DMS53 (cell line): ENCODE measurements at regions not wholly inside any gene's neighbourhood (a gene's known extent, or its start where the extent isn't known, plus 50 kb on each side); places are given as distances from the start of the nearest gene placed in this dataset.
A peak's percentile ranks its signal among the peaks of the same experiment; 100 is the strongest.

Source experiments
- DNase-seq: peaks from one replicate; lab custom pipeline; 2025; lab: John Stamatoyannopoulos, UW

- DNase-seq = no peak
These were observed 146.9 kb upstream of the DMAC1 start for GRCh38 chr9:7946458-7946857.

- DNase-seq = no peak
These were observed 145.0 kb upstream of the DMAC1 start for GRCh38 chr9:7944572-7944971.

GRCh38 chr9:7937761-7938491 lies 138.3 kb upstream of the DMAC1 start:
- no peak for DNase-seq

GRCh38 chr9:7936996-7937395 lies 137.4 kb upstream of the DMAC1 start:
- DNase-seq = no peak

- no peak for DNase-seq
These were observed 136.6 kb upstream of the DMAC1 start for GRCh38 chr9:7936163-7936562.

GRCh38 chr9:7935681-7936080 lies 136.1 kb upstream of the DMAC1 start:
- DNase-seq = no peak

GRCh38 chr9:7932767-7933166 lies 133.2 kb upstream of the DMAC1 start:
- no peak for DNase-seq

- DNase-seq = no peak
These were observed 131.0 kb upstream of the DMAC1 start for GRCh38 chr9:7930613-7931012.

GRCh38 chr9:7921545-7922197 lies 122.1 kb upstream of the DMAC1 start:
- no peak for DNase-seq

- DNase-seq = no peak
These were observed 112.5 kb upstream of the DMAC1 start for GRCh38 chr9:7912037-7912535.

GRCh38 chr9:7910426-7911020 lies 110.9 kb upstream of the DMAC1 start:
- DNase-seq = no peak

- DNase-seq = no peak
These were observed 110.0 kb upstream of the DMAC1 start for GRCh38 chr9:7909537-7909936.

GRCh38 chr9:7907551-7908337 lies 108.2 kb upstream of the DMAC1 start:
- DNase-seq = no peak

GRCh38 chr9:7906783-7907550 lies 107.4 kb upstream of the DMAC1 start:
- no peak for DNase-seq

GRCh38 chr9:7901621-7902020 lies 102.0 kb upstream of the DMAC1 start:
- no peak for DNase-seq

GRCh38 chr9:7900541-7900940 lies 101.0 kb upstream of the DMAC1 start:
- no peak for DNase-seq

GRCh38 chr9:7899753-7900152 lies 100.2 kb upstream of the DMAC1 start:
- DNase-seq = no peak

GRCh38 chr9:7894231-7894630 lies 94.7 kb upstream of the DMAC1 start:
- no peak for DNase-seq

GRCh38 chr9:7892975-7893374 lies 93.4 kb upstream of the DMAC1 start:
- no peak for DNase-seq

GRCh38 chr9:7879551-7880245 lies 80.1 kb upstream of the DMAC1 start:
- peak; percentile 83 for DNase-seq
